ENCODE measurements at regions not wholly inside any gene's neighbourhood (a gene's known extent, or its start where the extent isn't known, plus 50 kb on each side); places are given as distances from the start of the nearest gene placed in this dataset.

- H3K4me3 ChIP-seq (ENCODE audit: low read length, poor library complexity, severe bottlenecking): no peak overlapping the region
- no peaks in the 10 kb centered on the region for H3K27me3 ChIP-seq (ENCODE audit: insufficient read depth, low read length, poor library complexity, severe bottlenecking)
- no peaks in the 10 kb centered on the region for H3K9me2 ChIP-seq (replicated peaks; ENCODE audit: low read depth, low read length)
- no peaks in the 10 kb centered on the region for H3K79me2 ChIP-seq (ENCODE audit: insufficient read depth, low read length)
- H3K36me3 ChIP-seq (ENCODE audit: insufficient read depth, low read length): no peaks in the 10 kb centered on the region
- H4K20me1 ChIP-seq (ENCODE audit: insufficient read depth, low read length, poor library complexity, severe bottlenecking): no peaks in the 10 kb centered on the region
- H3K4me2 ChIP-seq (ENCODE audit: low read depth, low read length, poor library complexity, severe bottlenecking): no peak overlapping the region
- no peaks in the 10 kb centered on the region for H3K4me1 ChIP-seq (ENCODE audit: insufficient read depth, low read length, poor library complexity, severe bottlenecking)
- H3F3A ChIP-seq (ENCODE audit: low read depth): no peaks in the 10 kb centered on the region
- no peak for TF ChIP-seq EZH2phosphoT487 (IDR thresholded peaks at IDR 0.05; ENCODE audit: borderline replicate concordance)
- no peak for TF ChIP-seq CTCF (conservative IDR thresholded peaks at IDR 0.05; ENCODE audit: low read length)
- H2AFZ ChIP-seq (ENCODE audit: low read length): no peak overlapping the region
- H3K9me3 ChIP-seq (ENCODE audit: insufficient read depth, low read depth, low read length): no peaks in the 10 kb centered on the region
- no peak overlapping the region for H3K9ac ChIP-seq (ENCODE audit: low read depth, low read length, poor library complexity, severe bottlenecking)
Observed at GRCh38 chrX:88621278-88621677, 125.7 kb upstream of the CPXCR1 start.

GRCh38 chrX:88655460-88655859, 91.6 kb upstream of the CPXCR1 start:
- Histone ChIP-seq H3K9ac (ENCODE audit: low read depth, low read length, poor library complexity, severe bottlenecking) (no peak overlapping the region), H2AFZ (ENCODE audit: low read length) (no peak overlapping the region), H3F3A (ENCODE audit: low read depth) (no peaks in the 10 kb centered on the region), H3K79me2 (ENCODE audit: insufficient read depth, low read length) (no peaks in the 10 kb centered on the region), H4K20me1 (ENCODE audit: insufficient read depth, low read length, poor library complexity, severe bottlenecking) (no peaks in the 10 kb centered on the region), H3K9me2 (replicated peaks; ENCODE audit: low read depth, low read length) (no peaks in the 10 kb centered on the region), H3K27me3 (ENCODE audit: insufficient read depth, low read length, poor library complexity, severe bottlenecking) (no peaks in the 10 kb centered on the region), H3K9me3 (ENCODE audit: insufficient read depth, low read depth, low read length) (no peaks in the 10 kb centered on the region), H3K4me2 (ENCODE audit: low read depth, low read length, poor library complexity, severe bottlenecking) (no peak overlapping the region), H3K36me3 (ENCODE audit: insufficient read depth, low read length) (no peaks in the 10 kb centered on the region), H3K4me1 (ENCODE audit: insufficient read depth, low read length, poor library complexity, severe bottlenecking) (no peaks in the 10 kb centered on the region), H3K4me3 (ENCODE audit: low read length, poor library complexity, severe bottlenecking) (no peak overlapping the region)
- TF ChIP-seq EZH2phosphoT487 (IDR thresholded peaks at IDR 0.05; ENCODE audit: borderline replicate concordance): no peak
- TF ChIP-seq CTCF (conservative IDR thresholded peaks at IDR 0.05; ENCODE audit: low read length): no peak

- Histone ChIP-seq H3K27me3 (ENCODE audit: insufficient read depth, low read length, poor library complexity, severe bottlenecking) (no peaks in the 10 kb centered on the region), H3K79me2 (ENCODE audit: insufficient read depth, low read length) (no peaks in the 10 kb centered on the region), H3K4me2 (ENCODE audit: low read depth, low read length, poor library complexity, severe bottlenecking) (no peak overlapping the region), H3K4me1 (ENCODE audit: insufficient read depth, low read length, poor library complexity, severe bottlenecking) (no peaks in the 10 kb centered on the region), H3K9me3 (ENCODE audit: insufficient read depth, low read depth, low read length) (no peaks in the 10 kb centered on the region), H2AFZ (ENCODE audit: low read length) (no peak overlapping the region), H3F3A (ENCODE audit: low read depth) (no peaks in the 10 kb centered on the region), H3K9me2 (replicated peaks; ENCODE audit: low read depth, low read length) (no peaks in the 10 kb centered on the region), H3K4me3 (ENCODE audit: low read length, poor library complexity, severe bottlenecking) (no peak overlapping the region), H4K20me1 (ENCODE audit: insufficient read depth, low read length, poor library complexity, severe bottlenecking) (no peaks in the 10 kb centered on the region), H3K36me3 (ENCODE audit: insufficient read depth, low read length) (no peaks in the 10 kb centered on the region), H3K9ac (ENCODE audit: low read depth, low read length, poor library complexity, severe bottlenecking) (no peak overlapping the region)
- TF ChIP-seq CTCF (conservative IDR thresholded peaks at IDR 0.05; ENCODE audit: low read length): no peak
- TF ChIP-seq EZH2phosphoT487 (IDR thresholded peaks at IDR 0.05; ENCODE audit: borderline replicate concordance): no peak
Observed at GRCh38 chrX:88660836-88661235, 86.2 kb upstream of the CPXCR1 start.

Measured in Loucy (cell line).